NCI-H1694 (cell line): ENCODE measurements at regions not wholly inside any gene's neighbourhood (a gene's known extent, or its start where the extent isn't known, plus 50 kb on each side); places are given as distances from the start of the nearest gene placed in this dataset.

ENCODE experiments used
- DNase-seq: peaks from one replicate; lab custom pipeline; 2025; lab: John Stamatoyannopoulos, UW

- no peak for DNase-seq
Measured at GRCh38 chr5:174336479-174336878, 291.0 kb downstream of the NSG2 start.

GRCh38 chr5:174337276-174338184 is 292.0 kb downstream of the NSG2 start:
- no peak for DNase-seq

GRCh38 chr5:174338185-174339010 is 292.9 kb downstream of the NSG2 start:
- DNase-seq = no peak

- DNase-seq = no peak
Measured at GRCh38 chr5:174339130-174339529, 293.6 kb downstream of the NSG2 start.

- no peak for DNase-seq
Measured at GRCh38 chr5:174340226-174340625, 294.7 kb downstream of the NSG2 start.

GRCh38 chr5:174342696-174343095 is 297.2 kb downstream of the NSG2 start:
- DNase-seq = no peak

GRCh38 chr5:174343826-174344225 is 298.3 kb downstream of the NSG2 start:
- no peak for DNase-seq

- no peak for DNase-seq
Measured at GRCh38 chr5:174344335-174344734, 298.8 kb downstream of the NSG2 start.

GRCh38 chr5:174347183-174347582 is 301.7 kb downstream of the NSG2 start:
- DNase-seq = no peak

- no peak for DNase-seq
Measured at GRCh38 chr5:174348311-174348981, 302.9 kb downstream of the NSG2 start.

GRCh38 chr5:174352681-174353080 is 307.2 kb downstream of the NSG2 start:
- no peak for DNase-seq

- DNase-seq = no peak
Measured at GRCh38 chr5:174354571-174354970, 309.1 kb downstream of the NSG2 start.

GRCh38 chr5:174355208-174355612 is 309.7 kb downstream of the NSG2 start:
- no peak for DNase-seq

- no peak for DNase-seq
Measured at GRCh38 chr5:174355995-174356394, 310.5 kb downstream of the NSG2 start.

- DNase-seq = no peak
Measured at GRCh38 chr5:174356536-174356935, 311.0 kb downstream of the NSG2 start.

- no peak for DNase-seq
Measured at GRCh38 chr5:174358276-174358675, 312.8 kb downstream of the NSG2 start.

GRCh38 chr5:174359071-174359470 is 313.6 kb downstream of the NSG2 start:
- no peak for DNase-seq

GRCh38 chr5:174362514-174362913 is 317.0 kb downstream of the NSG2 start:
- DNase-seq = no peak

- DNase-seq = no peak
Measured at GRCh38 chr5:174363934-174364333, 318.4 kb downstream of the NSG2 start.

- DNase-seq = no peak
Measured at GRCh38 chr5:174364676-174365075, 319.2 kb downstream of the NSG2 start.

GRCh38 chr5:174371600-174372094 is 326.1 kb downstream of the NSG2 start:
- no peak for DNase-seq

- no peak for DNase-seq
Measured at GRCh38 chr5:174374206-174374605, 328.7 kb downstream of the NSG2 start.
